Renal cortical epithelial cell (primary cell): ENCODE measurements at regions not wholly inside any gene's neighbourhood (a gene's known extent, or its start where the extent isn't known, plus 50 kb on each side); places are given as distances from the start of the nearest gene placed in this dataset.

ENCODE experiments used
- DNase-seq: peaks from one replicate; pipeline ENCODE4 v3.0.0-alpha.2; 2011; ENCODE audit warnings: low read depth

DNA sequence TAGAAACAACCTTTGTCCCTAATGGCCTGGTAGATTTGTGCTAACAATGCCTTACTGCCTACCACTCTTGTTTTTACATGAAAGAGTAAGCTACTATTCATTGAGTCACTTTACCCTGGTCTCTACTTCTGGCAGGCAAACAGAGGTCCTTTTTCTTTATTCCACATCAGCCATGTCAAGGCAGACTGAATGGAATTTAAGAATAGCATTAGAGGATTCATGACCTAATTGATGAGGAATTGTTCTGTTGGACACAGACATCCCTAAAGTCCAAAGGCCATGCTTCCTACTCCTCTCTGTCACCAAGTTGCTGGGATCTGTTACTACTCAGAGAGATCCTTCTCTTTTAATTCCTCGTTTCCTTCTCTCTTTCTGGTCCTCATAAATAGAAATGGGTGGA, 229.1 kb upstream of the ZP4 start:
- DNase-seq = peak; percentile 26

DNA sequence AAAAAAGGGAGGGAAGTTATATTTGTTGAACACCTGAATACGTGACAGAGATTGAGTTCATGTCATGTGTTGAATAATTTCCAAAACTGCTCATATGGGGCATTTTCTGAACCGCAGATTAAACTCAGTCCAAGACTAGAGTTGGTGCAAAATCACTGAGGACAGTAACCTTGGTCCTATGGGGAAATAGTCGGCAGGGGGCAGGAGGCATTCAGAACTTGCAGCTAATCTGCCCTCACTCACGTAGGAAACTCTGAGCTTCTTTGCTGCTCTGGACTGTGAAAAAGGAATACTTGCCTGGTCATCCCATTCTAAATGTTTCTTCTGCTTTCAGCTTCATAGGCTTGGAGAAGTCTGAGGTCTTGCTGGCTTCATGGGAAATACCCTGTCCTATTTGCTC, 228.3 kb upstream of the ZP4 start:
- DNase-seq = no peak

DNA sequence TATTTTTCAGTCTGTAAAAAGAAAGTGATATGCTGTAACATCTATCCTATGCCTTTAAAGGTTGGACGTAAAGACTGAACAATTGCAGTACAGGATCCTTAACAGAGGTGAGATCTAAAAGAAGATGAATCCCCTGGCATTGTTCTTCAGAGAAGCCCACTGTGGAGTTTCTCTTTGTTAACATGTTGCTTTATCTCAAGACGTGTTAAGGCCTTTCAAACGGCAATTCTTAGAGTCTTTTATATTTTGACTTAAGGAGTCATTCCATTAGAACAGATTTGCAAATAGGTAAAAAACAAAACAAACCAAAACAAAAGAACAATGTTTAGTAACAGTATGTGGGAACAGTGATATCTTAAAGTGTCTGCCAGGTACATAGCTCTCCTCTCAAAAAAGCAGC, 225.1 kb upstream of the ZP4 start:
- DNase-seq = no peak

DNA sequence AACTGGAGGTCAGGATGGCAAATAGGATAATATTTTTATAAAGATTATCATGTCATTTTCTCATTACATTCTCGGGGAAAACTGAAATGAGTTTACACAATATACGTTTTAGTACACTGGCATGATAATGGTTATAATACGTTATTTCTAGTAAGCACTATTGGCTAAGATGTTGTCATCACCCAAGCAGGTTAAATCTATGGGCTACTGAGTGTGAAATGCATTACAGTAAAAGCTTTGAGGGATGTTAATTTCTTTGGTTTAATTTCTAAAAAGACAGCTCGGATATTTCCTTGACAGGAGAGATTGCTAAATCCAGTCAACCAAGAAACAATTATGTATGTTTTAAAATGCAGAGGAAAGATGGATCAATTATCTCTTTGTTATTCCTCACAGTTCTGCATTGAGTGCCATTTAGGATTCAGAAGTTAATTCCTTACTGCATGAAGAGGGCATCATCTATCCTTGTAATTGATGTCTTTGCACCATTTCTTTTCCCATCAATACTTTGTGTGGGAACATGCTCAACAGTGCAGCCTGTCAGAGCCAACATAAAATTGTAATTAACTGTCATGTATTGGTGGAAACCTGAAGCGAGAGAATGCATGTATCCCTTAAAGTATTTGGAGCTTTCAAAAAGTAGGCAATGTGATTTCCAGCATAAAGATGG, 222.4 kb upstream of the ZP4 start:
- DNase-seq = no peak

DNA sequence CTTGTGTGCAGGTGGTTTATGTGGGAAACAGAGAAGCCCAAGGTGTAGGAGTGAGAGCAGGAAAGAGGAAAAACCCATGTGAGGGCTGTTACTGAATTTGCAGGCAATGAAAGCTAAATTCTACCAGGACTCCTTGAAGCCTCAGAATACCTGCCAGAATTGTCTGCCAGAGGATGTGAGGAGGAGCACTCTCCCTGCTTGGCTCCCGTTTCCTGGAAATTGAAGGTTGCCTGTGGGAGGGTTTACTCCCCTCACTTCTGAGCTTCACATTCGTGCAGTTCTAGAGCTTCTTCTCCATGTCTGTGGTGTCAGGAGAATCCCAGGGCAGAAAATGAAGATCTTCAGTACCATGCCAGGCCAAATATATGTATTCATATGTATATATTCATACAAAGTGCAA, 220.8 kb upstream of the ZP4 start:
- no peak for DNase-seq

DNA sequence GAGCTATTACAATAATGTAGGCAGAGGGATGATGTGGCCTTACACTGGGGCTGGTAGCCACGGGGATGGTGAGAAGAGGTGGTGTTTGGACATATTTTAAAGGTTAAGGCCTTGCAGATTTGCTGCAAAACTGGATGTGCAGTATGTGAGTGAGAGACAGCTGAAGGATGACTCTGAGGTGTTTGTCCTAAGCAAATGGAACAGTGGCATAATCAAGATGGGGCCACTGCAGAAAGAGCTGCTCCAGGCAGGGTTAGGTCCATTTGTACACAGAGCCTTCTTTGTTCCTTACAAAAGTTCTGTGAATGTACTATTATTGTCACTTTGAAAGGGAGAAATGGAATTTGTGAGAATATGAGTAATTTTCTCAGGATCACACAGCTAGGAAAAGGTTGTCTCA, 220.4 kb upstream of the ZP4 start:
- DNase-seq = no peak

DNA sequence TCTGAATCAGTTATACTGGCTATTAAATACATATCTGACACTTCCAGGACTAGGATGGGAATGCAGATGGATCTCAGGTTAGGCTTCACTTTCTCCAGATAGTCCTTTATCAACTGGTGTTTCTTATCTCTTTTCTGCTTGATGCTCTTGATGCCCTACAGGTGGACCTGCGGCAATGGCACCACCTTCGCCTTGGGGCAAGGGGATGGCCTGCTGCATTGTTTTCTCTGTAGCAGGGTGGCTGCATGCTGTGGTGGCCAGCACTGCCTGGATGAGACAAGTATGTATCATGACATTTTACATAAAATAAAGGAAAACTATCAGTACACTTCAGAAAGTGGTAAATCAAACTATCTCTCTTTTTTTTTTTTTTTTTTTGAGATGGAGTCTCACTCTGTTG, 217.7 kb upstream of the ZP4 start:
- DNase-seq = no peak

DNA sequence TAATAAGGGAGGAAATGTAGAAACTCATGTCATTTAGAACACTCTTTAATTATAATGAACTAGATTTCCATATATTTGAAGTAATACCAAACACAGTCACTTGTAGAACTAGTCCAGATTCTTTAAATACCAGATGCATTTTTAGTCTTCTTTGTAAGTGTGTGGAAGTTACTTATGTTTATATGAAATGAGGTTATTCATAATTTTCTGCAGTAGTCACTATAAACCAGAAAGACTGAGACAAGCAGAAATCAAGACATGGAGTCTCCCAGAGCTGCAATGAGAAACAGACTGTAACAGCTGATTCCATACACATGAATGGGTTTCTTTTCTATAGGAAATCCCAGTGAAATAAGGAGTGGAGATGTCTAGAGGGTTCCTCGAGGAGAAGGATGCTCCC, 216.6 kb upstream of the ZP4 start:
- DNase-seq = no peak

DNA sequence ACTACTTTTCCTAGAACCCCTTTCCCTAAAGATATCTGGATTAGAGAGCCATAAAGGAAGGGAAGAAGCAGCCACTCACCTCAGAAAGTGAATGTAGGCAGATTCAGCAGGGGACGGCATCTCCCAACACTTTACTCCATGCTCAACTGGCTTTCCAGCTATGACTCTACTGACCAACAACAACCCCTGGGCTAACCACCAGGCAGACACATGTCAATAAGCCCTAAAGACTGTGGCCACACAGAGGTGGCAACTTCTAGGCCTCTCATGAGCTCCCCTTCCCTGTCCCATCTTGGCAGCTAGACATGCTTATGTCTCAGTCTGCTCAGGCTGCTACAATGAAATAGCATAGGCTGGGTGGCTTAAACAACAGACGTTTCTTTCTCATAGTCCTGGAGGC, 214.0 kb upstream of the ZP4 start:
- DNase-seq = no peak

DNA sequence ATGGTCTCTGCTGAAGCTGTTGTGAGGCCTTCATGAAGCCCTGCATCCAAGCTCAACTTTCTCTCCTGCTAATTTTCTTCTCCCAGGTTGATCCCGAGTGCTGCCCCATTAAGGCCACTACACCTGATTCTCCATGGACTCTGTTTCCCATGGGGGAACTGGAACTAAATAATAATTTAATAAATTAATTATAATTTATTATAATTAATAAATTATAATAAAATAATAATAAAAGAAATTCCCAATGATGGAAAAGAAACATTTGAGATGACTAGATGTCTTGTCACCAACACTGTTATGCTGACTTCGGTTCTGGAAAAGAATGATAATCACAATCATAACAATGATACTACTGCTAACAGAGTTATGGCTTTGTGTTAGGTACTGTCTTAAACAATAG, 211.2 kb upstream of the ZP4 start:
- DNase-seq = no peak

DNA sequence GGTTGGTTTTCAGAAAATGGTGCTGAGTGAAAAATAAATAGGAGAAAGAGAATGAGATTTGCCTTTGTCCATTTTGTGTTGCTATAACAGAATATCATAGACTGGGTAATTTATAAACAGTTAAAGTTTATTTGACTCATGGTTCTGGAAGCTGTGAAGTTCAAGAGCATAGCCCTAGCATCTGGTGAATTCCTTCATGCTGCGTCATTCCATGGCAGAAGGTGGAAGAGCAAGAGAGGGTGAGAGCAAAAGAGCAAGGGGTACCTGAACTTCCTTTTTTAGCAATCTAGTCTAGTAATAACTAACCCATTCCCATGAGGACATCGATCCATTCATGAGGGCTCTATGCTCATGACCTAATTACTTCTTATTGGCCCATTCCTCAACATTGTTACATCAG, 209.1 kb upstream of the ZP4 start:
- no peak for DNase-seq

DNA sequence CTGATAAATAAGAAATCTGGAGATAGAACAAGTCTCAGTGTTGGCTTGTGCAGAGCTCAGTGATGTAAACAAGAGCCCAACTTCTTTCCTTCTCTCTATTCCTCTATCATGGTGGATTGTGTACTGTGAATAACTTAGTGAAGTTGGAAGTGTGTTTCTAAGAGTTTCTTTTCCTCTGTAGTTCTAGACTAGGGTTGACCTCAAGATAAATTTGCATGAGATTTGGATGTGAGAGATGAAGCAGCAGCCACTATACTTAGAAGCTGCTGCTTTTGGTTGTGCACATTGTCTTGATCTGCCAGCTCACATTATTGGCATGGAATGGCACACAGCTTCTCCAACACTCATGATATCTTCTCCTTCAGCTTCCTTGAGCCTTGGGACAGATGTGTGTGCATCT, 198.9 kb upstream of the ZP4 start:
- DNase-seq = no peak

DNA sequence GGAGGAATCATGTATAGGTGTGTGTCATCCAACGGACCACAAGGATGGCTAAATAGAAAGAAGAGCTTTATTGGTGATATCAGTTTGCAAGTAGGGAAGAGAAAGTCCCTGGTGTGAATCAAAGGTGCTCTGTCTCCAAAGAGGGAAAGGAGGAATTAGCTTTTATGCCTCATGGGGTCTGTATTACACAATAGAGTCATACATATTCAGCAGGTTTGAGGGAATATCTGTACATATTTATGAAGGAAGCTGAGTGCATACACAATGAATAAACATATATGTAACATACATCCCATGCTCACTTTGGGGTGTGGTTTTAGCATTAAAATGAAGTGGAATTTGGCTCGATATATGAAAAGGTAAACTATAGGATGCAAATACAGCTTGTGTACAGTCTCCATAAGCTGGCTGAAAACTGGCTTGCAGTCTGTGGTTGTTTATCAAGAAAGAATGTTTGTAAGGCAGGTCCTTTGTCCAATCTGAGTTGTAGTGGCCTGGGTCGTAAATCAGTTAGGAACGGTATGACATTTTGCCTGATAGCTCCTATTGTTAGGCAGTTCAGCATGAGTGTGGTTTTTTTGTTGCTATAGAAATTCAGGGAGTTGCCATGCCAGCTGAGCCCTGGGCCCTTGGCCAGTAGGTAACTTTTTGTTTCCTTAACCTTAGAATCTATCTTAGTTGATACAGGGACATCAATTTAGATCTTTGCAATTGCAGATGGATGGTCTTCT, 198.0 kb upstream of the ZP4 start:
- peak; percentile 76 for DNase-seq

DNA sequence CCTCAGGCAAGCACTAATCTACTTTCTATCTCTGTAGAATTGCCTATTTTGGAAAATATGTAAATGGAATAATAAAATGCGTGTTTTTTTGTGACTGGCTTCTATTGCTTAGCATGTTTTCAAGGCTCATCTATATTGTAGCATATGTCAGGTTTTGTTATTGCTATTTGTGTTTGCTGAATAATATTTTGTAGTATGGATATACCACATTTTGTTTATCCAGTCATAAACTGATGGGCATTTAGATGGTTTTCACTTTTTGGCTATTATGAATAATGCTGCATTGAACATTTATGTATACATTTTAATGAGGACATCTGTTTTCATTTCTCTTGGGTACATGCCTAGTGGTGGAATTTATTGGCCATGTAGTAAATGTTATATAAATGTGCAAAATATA, 183.3 kb upstream of the ZP4 start:
- no peak for DNase-seq

DNA sequence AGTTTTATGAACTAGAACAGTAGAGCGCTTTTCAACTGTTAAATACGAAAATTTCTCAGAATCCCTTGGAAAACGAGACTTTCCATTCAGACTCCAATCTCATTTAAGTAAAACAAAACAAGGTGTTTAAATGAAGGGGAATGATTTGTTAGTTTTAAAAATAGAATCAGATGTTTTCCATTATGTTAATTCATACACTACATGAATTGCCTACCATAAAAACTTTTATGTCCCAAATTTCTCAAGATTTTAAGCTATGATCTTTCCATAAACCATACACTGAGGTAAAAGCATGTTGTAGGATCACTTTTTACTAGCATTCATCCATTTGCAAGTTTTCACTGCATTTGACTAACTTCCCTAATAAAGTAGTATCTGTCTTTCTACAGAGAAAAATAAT, 180.3 kb upstream of the ZP4 start:
- DNase-seq = no peak

DNA sequence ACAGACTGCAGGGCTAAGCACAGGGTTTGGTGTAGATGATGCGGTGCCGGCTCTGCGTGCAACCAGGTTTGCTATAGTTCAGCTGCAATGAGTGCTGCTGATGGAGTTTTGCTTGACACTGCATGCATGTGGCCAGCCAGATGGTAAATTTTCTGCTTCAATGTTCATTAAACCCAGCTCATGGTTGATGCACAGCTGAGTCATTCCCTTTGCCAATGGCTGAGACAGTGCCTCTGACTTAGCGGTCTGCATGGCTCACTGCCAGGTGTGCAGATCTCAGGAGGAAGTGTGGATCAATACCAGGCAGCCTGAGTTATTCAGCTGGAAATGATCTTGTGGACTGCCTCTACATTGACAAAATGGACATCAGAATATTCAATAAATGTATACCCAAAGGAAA, 172.7 kb upstream of the ZP4 start:
- DNase-seq = peak; percentile 98

DNA sequence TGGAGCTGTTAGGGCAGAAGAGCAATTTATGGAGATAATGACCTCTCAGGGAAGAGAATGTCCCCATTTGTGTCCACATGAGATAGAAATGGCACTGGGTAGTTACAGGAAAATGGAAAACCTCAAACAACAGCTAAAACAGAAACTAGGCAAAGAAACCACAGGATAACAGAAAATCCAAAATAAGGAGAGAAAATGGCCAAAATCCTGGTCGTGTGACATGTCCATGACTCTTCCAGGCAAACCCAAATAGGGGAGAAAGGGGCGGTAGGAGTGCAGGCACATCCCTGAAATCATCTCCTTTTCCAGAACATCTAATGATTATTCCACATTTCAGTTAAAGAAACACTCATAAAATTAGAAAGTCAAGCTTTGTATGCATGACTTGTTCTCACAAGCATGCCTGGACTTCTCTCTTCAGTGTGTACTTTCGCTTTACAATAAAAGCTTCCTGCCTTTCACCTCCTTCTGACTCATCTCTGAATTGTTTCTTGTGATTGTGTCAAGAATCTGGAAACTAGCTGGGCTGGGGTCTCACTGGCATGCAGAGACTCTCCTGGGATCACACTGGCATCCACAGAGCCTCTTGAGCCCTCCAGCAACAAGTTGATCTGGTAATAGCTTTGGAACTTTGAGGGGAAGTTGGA, 171.4 kb upstream of the ZP4 start:
- DNase-seq = peak; percentile 94

DNA sequence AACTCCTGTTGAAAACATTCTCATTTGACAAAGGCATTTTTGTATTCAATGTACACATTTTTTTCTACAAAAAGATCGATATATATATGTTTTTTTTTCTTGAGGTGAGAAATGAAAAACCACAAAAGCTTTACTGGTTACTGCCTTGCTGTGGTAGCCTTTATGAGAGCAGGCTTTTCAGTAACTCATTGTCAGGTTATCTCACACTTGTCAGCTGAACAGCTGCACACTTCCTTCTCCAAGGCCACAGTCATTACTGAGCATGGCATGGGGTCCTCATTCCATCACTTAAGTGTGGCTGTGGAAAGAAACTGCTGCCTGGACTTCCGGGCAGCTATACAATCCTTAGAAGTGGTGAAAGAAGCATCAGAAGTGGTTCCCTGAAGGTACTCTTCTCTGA, 169.3 kb upstream of the ZP4 start:
- DNase-seq = peak; percentile 21

DNA sequence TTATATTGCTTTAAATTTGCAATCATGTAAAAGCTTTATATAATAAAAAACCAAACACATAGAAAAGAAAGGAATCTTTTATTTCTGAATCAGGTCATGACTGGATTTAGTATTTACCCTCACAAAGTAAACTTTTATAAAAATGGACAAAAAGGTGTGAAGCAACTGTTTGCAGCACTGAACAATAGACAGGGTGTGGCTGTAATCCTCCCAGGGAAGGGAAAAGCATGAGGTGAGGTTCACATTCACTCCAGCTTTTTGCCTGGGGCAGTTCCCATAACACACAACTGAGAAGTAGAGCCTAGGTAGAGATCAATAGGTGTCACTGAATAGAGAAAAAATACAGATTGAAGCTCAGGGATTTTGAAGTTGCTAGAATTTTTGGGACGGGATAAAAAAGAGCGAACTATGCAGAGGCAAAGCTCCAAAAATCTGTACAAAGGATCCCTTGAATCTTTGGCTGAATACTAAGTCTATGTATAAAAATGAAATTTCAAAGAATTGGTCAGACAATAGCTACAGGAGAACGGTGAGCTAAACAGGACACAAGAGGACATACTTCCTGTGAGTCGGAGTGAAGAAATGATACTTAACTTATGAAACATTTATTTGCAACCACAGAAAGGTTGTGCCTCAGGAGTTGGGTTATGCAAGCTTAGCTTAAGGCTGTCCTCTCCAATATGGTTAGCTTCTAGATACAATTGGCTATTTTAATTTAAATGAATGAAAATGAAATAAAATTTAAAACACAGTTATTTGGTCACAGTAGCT, 162.0 kb upstream of the ZP4 start:
- peak; percentile 72 for DNase-seq

DNA sequence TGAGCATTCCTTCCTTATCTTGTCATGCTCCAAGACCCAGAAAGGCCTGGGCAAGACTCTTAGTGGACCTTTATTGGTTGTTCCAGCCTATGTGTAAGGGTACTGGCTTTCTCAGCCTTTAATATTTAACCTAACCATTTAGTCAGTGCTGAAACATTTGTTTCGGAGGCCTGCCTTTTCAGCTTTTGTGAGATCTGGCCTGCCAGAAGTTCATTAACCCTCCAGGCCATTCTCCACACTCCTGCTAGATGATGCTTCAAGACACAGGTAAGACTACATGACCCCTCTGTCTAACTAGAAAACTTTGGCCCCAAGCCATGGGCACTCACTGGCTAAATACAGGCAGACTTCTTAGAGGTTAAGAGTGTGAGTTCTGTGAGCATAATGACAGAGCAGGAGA, 138.4 kb upstream of the ZP4 start:
- peak; percentile 92 for DNase-seq

DNA sequence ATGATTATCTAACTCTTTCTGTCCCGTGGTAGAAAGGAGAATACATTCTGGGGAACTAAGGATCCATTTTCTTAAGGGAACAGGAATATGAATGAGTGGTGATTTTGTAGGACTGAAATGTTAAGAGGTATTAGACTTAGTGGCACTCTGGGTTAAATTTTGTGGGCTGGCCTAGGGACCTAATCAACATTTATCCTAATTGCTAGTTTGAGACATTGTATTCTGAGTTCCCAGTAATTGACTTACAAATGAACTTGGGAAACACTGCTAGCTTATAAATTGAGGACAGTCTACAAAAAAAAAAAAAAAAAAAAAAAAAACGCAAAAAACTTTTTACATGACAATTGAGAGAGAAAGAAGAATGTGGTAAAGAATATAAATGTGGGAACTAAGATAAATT, 136.6 kb upstream of the ZP4 start:
- DNase-seq = no peak

DNA sequence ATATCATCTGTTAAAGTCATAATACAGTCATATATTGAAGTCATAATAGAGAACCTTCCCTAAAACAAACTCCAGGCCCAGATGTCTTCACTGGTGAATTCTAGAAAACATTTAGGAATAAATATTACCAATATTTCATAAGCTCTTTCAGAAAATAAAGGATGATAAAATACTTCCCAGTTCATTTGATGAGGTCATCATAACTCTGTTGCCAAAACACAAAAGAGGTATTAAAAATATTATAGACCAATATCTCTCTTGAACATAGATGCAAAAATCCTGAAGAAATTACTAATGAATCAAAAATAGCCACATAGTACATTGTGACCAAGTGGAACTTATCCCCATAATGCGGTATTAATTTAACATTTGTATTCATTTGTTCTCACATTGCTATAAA, 132.4 kb upstream of the ZP4 start:
- DNase-seq = no peak

DNA sequence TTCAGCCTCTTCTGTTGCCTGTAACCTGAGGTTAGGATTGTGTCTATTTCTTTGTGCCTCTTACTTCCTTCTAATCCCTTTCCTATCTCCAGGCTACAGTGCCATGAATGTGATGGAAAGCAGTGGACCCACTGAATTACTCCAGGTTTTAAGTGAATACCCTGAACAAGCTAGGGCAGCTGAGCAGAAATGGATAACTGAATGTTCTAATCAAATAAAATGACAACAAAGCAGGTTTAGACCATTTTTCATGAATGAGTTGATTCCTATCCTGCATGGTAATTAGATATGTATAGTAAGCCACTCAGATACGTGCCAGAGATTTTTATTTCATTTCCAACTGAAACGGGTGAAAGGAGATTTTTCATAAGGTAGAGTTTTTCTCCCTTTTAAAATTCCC, 127.5 kb upstream of the ZP4 start:
- no peak for DNase-seq
